Esophagus (tissue), 2 donors: ENCODE measurements at regions not wholly inside any gene's neighbourhood (a gene's known extent, or its start where the extent isn't known, plus 50 kb on each side); places are given as distances from the start of the nearest gene placed in this dataset.

Experiments
- H3K27ac ChIP-seq, 2 donors: one replicate each; pipeline ENCODE4 v1.5.1; 2013; ENCODE audit warnings: low read depth in 2 of 2, mild to moderate bottlenecking in 2 of 2, inconsistent platforms in 1 of 2, low read length in 1 of 2, moderate library complexity in 1 of 2
- H3K27me3 ChIP-seq, 2 donors: one replicate each; pipeline ENCODE4 v1.6.1; 2013; ENCODE audit warnings: low read length in 2 of 2, control low read depth in 1 of 2, mild to moderate bottlenecking in 1 of 2; ENCODE audit not compliant: insufficient read depth in 2 of 2, control insufficient read depth in 1 of 2
- H3K36me3 ChIP-seq, 2 donors: one replicate each; pipeline ENCODE4 v1.6.1; 2013; ENCODE audit warnings: low read length in 1 of 2; ENCODE audit not compliant: control insufficient read depth in 2 of 2, insufficient read depth in 2 of 2
- H3K4me1 ChIP-seq, 2 donors: one replicate each; pipeline ENCODE4 v1.6.1; 2013; ENCODE audit warnings: low read length in 1 of 2; ENCODE audit not compliant: control insufficient read depth in 2 of 2, insufficient read depth in 2 of 2
- H3K4me3 ChIP-seq, 2 donors: one replicate each; pipeline ENCODE4 v1.5.1; 2013; ENCODE audit warnings: low read length in 2 of 2, mild to moderate bottlenecking in 2 of 2, low read depth in 1 of 2, moderate library complexity in 1 of 2
- H3K9me3 ChIP-seq, 2 donors: one replicate each; pipeline ENCODE4 v1.6.1; 2013; ENCODE audit warnings: mild to moderate bottlenecking in 2 of 2, low read depth in 1 of 2, low read length in 1 of 2, moderate library complexity in 1 of 2; ENCODE audit not compliant: control insufficient read depth in 2 of 2, insufficient read depth in 1 of 2
- WGBS, 2 donors: extraction: QIAGEN DNeasy Blood & Tissue Kit; methylation state at CpG; one replicate each; pipeline ENCODE4 v1.1.7; 2013; 5-methylcytosine and 5-hydroxymethylcytosine counted together
- donor health status: healthy with polysubstance abuse.
- donor health status: Bipolar disorder and iron deficiency.

GRCh38 chr1:238272145-238272544 is 381.4 kb upstream of the ZP4 start:
- no peaks in the 10 kb centered on the region for H3K27me3 ChIP-seq
- H3K4me1 ChIP-seq, result no peaks in the 10 kb centered on the region
- H3K4me3 ChIP-seq, result no peak overlapping the region
- peaks cover 0 to 5% of the 10 kb centered on the region in 2 donors for H3K9me3 ChIP-seq
- WGBS, 2 donors, result 92 to 94% methylated on average over 3 of the region's 3 CpGs
- H3K36me3 ChIP-seq, result no peaks in the 10 kb centered on the region
- H3K27ac ChIP-seq, result no peak overlapping the region

- no peaks in the 10 kb centered on the region for H3K9me3 ChIP-seq
- no peaks in the 10 kb centered on the region for H3K27me3 ChIP-seq
- WGBS, 2 donors, result 68 to 79% methylated on average over 1 of the region's 1 CpG
- H3K36me3 ChIP-seq, result no peaks in the 10 kb centered on the region
- H3K27ac ChIP-seq, result no peak overlapping the region
- H3K4me1 ChIP-seq, result no peaks in the 10 kb centered on the region
- H3K4me3 ChIP-seq, result no peak overlapping the region
These were observed 375.1 kb upstream of the ZP4 start for GRCh38 chr1:238265866-238266265.

- no peak overlapping the region for H3K4me3 ChIP-seq
These were observed 374.2 kb upstream of the ZP4 start for GRCh38 chr1:238264951-238265350.

GRCh38 chr1:238258510-238258909 is 367.8 kb upstream of the ZP4 start:
- Histone ChIP-seq H3K27ac (no peak overlapping the region), H3K36me3 (no peaks in the 10 kb centered on the region), H3K27me3 (no peaks in the 10 kb centered on the region)

More at GRCh38 chr1:238264951-238265350, 374.2 kb upstream of the ZP4 start:
- Histone ChIP-seq H3K4me1 (no peaks in the 10 kb centered on the region), H3K27ac (no peak overlapping the region), H3K36me3 (no peaks in the 10 kb centered on the region), H3K27me3 (no peaks in the 10 kb centered on the region), H3K9me3 (no peaks in the 10 kb centered on the region)

GRCh38 chr1:238257018-238257621 is 366.4 kb upstream of the ZP4 start:
- Histone ChIP-seq H3K27me3 (no peaks in the 10 kb centered on the region), H3K9me3 (peaks cover 2 to 3% of the 10 kb centered on the region in 2 donors), H3K4me1 (peaks cover 0 to 3% of the 10 kb centered on the region in 2 donors), H3K27ac (no peak overlapping the region), H3K36me3 (no peaks in the 10 kb centered on the region), H3K4me3 (no peak overlapping the region)
- WGBS, 2 donors, result 77 to 81% methylated on average over 7 of the region's 7 CpGs

More at GRCh38 chr1:238258510-238258909, 367.8 kb upstream of the ZP4 start:
- H3K4me1 ChIP-seq, result peaks cover 0 to 3% of the 10 kb centered on the region in 2 donors
- H3K4me3 ChIP-seq, result no peak overlapping the region
- peaks cover 2 to 3% of the 10 kb centered on the region in 2 donors for H3K9me3 ChIP-seq

- no peaks in the 10 kb centered on the region for H3K36me3 ChIP-seq
- no peak overlapping the region for H3K27ac ChIP-seq
- 75 to 85% methylated on average over 3 of the region's 3 CpGs for WGBS, 2 donors
- H3K27me3 ChIP-seq, result no peaks in the 10 kb centered on the region
- no peak overlapping the region for H3K4me3 ChIP-seq
- H3K4me1 ChIP-seq, result peaks cover 0 to 3% of the 10 kb centered on the region in 2 donors
- peaks cover 2 to 3% of the 10 kb centered on the region in 2 donors for H3K9me3 ChIP-seq
These were observed 364.2 kb upstream of the ZP4 start for GRCh38 chr1:238254935-238255334.

GRCh38 chr1:238252033-238252802 is 361.5 kb upstream of the ZP4 start:
- Histone ChIP-seq H3K27ac (no peak overlapping the region), H3K4me3 (no peak overlapping the region), H3K9me3 (peaks cover 0 to 2% of the 10 kb centered on the region in 2 donors), H3K4me1 (peaks cover 0 to 3% of the 10 kb centered on the region in 2 donors), H3K36me3 (no peaks in the 10 kb centered on the region), H3K27me3 (no peaks in the 10 kb centered on the region)
- WGBS, 2 donors, result 59 to 60% methylated on average over 15 of the region's 15 CpGs

- Histone ChIP-seq H3K4me3 (no peak overlapping the region), H3K4me1 (no peaks in the 10 kb centered on the region), H3K27me3 (no peaks in the 10 kb centered on the region), H3K27ac (no peak overlapping the region), H3K9me3 (no peaks in the 10 kb centered on the region), H3K36me3 (no peaks in the 10 kb centered on the region)
- 75 to 78% methylated on average over 3 of the region's 3 CpGs for WGBS, 2 donors
These were observed 357.6 kb upstream of the ZP4 start for GRCh38 chr1:238248356-238248755.

GRCh38 chr1:238242181-238242580 is 351.5 kb upstream of the ZP4 start:
- H3K36me3 ChIP-seq, result no peaks in the 10 kb centered on the region
- H3K4me3 ChIP-seq, result no peak overlapping the region
- H3K9me3 ChIP-seq, result peaks cover 0 to 3% of the 10 kb centered on the region in 2 donors
- H3K27me3 ChIP-seq, result no peaks in the 10 kb centered on the region
- no peak overlapping the region for H3K27ac ChIP-seq
- WGBS, 2 donors, result 52 to 67% methylated on average over 1 of the region's 1 CpG
- H3K4me1 ChIP-seq, result no peaks in the 10 kb centered on the region

- Histone ChIP-seq H3K4me1 (no peaks in the 10 kb centered on the region), H3K9me3 (peaks cover 0 to 3% of the 10 kb centered on the region in 2 donors), H3K36me3 (no peaks in the 10 kb centered on the region), H3K4me3 (no peak overlapping the region), H3K27me3 (no peaks in the 10 kb centered on the region), H3K27ac (no peak overlapping the region)
- 81 to 86% methylated on average over 3 of the region's 3 CpGs for WGBS, 2 donors
These were observed 350.9 kb upstream of the ZP4 start for GRCh38 chr1:238241607-238242006.
